ENCODE measurements at regions not wholly inside any gene's neighbourhood (a gene's known extent, or its start where the extent isn't known, plus 50 kb on each side); places are given as distances from the start of the nearest gene placed in this dataset.

GRCh38 chr1:189289346-189289745 lies 1188.3 kb downstream of the BRINP3 start:
- Histone ChIP-seq H3K4me3 (no peak overlapping the region), H3K9me2 (ENCODE audit: insufficient read depth) (no peaks in the 10 kb centered on the region), H3K79me2 (replicated peaks; ENCODE audit: insufficient read depth) (no peaks in the 10 kb centered on the region), H3K27me3 (ENCODE audit: insufficient read depth) (no peaks in the 10 kb centered on the region), H3K4me2 (no peak overlapping the region), H2AFZ (no peak overlapping the region), H4K20me1 (replicated peaks; ENCODE audit: insufficient read depth) (no peaks in the 10 kb centered on the region), H3K4me1 (ENCODE audit: insufficient read depth) (no peaks in the 10 kb centered on the region), H3K27ac (ENCODE audit: low read depth) (no peak overlapping the region), H3K36me3 (ENCODE audit: insufficient read depth) (no peaks in the 10 kb centered on the region), H3F3A (replicated peaks; ENCODE audit: low read depth) (no peaks in the 10 kb centered on the region)
- TF ChIP-seq CREB1 (CRISPR knock-in tag; IDR thresholded peaks at IDR 0.05; ENCODE audit: low read depth) (no peak), EZH2phosphoT487 (IDR thresholded peaks at IDR 0.05; ENCODE audit: unreplicated experiment) (no peak), ZNF114 (CRISPR knock-in tag; IDR thresholded peaks at IDR 0.05) (no peak)
- TF ChIP-seq, protein P1, sequence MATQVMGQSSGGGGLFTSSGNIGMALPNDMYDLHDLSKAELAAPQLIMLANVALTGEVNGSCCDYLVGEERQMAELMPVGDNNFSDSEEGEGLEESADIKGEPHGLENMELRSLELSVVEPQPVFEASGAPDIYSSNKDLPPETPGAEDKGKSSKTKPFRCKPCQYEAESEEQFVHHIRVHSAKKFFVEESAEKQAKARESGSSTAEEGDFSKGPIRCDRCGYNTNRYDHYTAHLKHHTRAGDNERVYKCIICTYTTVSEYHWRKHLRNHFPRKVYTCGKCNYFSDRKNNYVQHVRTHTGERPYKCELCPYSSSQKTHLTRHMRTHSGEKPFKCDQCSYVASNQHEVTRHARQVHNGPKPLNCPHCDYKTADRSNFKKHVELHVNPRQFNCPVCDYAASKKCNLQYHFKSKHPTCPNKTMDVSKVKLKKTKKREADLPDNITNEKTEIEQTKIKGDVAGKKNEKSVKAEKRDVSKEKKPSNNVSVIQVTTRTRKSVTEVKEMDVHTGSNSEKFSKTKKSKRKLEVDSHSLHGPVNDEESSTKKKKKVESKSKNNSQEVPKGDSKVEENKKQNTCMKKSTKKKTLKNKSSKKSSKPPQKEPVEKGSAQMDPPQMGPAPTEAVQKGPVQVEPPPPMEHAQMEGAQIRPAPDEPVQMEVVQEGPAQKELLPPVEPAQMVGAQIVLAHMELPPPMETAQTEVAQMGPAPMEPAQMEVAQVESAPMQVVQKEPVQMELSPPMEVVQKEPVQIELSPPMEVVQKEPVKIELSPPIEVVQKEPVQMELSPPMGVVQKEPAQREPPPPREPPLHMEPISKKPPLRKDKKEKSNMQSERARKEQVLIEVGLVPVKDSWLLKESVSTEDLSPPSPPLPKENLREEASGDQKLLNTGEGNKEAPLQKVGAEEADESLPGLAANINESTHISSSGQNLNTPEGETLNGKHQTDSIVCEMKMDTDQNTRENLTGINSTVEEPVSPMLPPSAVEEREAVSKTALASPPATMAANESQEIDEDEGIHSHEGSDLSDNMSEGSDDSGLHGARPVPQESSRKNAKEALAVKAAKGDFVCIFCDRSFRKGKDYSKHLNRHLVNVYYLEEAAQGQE (IDR thresholded peaks at IDR 0.05; ENCODE audit: unreplicated experiment), result no peak
- Mint-ChIP-seq H3K36me3 (ENCODE audit: low read depth) (no peaks in the 10 kb centered on the region), H3K4me1 (no peaks in the 10 kb centered on the region), H3K27me3 (ENCODE audit: insufficient read depth, low read depth, poor library complexity) (no peaks in the 10 kb centered on the region), H3K4me3 (no peak overlapping the region), H3K27ac (no peak overlapping the region), H3K9me3 (no peaks in the 10 kb centered on the region)
- DNase-seq (ENCODE audit: low spot score) (no peak), ATAC-seq (no peak)

DNA sequence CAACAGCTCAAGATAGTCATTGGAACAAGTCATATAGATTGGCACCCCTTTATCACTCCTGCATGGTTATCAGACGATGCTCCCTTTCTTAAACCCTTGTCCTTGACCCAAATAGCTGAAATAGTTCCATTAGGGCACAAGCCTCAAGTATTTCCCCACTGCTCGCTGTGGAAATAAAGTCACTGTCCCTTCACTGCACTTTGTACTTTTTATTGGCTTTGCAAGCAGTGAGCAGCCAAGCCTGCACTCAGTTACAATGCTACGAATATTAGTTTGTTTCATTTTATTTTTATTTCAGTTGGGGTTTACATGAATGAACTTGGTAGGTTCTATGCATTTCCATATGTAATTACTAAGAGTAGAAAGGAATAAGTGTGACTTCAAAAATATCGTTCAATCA lies 1176.4 kb downstream of the BRINP3 start:
- no peaks in the 10 kb centered on the region; the same call in 1 of the 2 replicates for H3K9me2 ChIP-seq (ENCODE audit: insufficient read depth)
- no peak overlapping the region for H3K27ac ChIP-seq (ENCODE audit: low read depth)
- H3K9me3 Mint-ChIP-seq, result no peaks in the 10 kb centered on the region
- no peak overlapping the region for H3K4me3 Mint-ChIP-seq
- no peaks in the 10 kb centered on the region for H3K4me1 Mint-ChIP-seq
- no peaks in the 10 kb centered on the region for H3K36me3 Mint-ChIP-seq (ENCODE audit: low read depth)
- no peaks in the 10 kb centered on the region for H3F3A ChIP-seq (replicated peaks; ENCODE audit: low read depth)
- H4K20me1 ChIP-seq (replicated peaks; ENCODE audit: insufficient read depth), result no peaks in the 10 kb centered on the region
- no peak for ATAC-seq
- no peak overlapping the region for H3K4me3 ChIP-seq
- H3K27me3 ChIP-seq (ENCODE audit: insufficient read depth), result no peaks in the 10 kb centered on the region
- no peak overlapping the region for H3K4me2 ChIP-seq
- no peak overlapping the region for H3K27ac Mint-ChIP-seq
- DNase-seq (ENCODE audit: low spot score), result no peak
- H3K79me2 ChIP-seq (replicated peaks; ENCODE audit: insufficient read depth), result no peaks in the 10 kb centered on the region
- no peak overlapping the region for H2AFZ ChIP-seq
- no peaks in the 10 kb centered on the region for H3K27me3 Mint-ChIP-seq (ENCODE audit: insufficient read depth, low read depth, poor library complexity)
- H3K36me3 ChIP-seq (ENCODE audit: insufficient read depth), result no peaks in the 10 kb centered on the region
- no peaks in the 10 kb centered on the region for H3K4me1 ChIP-seq (ENCODE audit: insufficient read depth)
- no peak for TF ChIP-seq JUNB (IDR thresholded peaks at IDR 0.05; ENCODE audit: unreplicated experiment)
- TF ChIP-seq STAT1 (IDR thresholded peaks at IDR 0.05; ENCODE audit: unreplicated experiment), result no peak
- no peak for TF ChIP-seq EZH2 (IDR thresholded peaks at IDR 0.05; ENCODE audit: low read depth, unreplicated experiment)
- no peak for TF ChIP-seq ZNF114 (CRISPR knock-in tag; IDR thresholded peaks at IDR 0.05)
- TF ChIP-seq NANOG (IDR thresholded peaks at IDR 0.05; ENCODE audit: borderline replicate concordance), result no peak
- no peak for TF ChIP-seq EZH2phosphoT487 (IDR thresholded peaks at IDR 0.05; ENCODE audit: unreplicated experiment)
- TF ChIP-seq ZNF331 (CRISPR knock-in tag; IDR thresholded peaks at IDR 0.05; ENCODE audit: low read depth), result no peak
- TF ChIP-seq, protein P2, sequence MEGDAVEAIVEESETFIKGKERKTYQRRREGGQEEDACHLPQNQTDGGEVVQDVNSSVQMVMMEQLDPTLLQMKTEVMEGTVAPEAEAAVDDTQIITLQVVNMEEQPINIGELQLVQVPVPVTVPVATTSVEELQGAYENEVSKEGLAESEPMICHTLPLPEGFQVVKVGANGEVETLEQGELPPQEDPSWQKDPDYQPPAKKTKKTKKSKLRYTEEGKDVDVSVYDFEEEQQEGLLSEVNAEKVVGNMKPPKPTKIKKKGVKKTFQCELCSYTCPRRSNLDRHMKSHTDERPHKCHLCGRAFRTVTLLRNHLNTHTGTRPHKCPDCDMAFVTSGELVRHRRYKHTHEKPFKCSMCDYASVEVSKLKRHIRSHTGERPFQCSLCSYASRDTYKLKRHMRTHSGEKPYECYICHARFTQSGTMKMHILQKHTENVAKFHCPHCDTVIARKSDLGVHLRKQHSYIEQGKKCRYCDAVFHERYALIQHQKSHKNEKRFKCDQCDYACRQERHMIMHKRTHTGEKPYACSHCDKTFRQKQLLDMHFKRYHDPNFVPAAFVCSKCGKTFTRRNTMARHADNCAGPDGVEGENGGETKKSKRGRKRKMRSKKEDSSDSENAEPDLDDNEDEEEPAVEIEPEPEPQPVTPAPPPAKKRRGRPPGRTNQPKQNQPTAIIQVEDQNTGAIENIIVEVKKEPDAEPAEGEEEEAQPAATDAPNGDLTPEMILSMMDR (conservative IDR thresholded peaks at IDR 0.05; ENCODE audit: low read depth in 2 of 2), result no peak
- no peak for TF ChIP-seq CREB1 (CRISPR knock-in tag; IDR thresholded peaks at IDR 0.05; ENCODE audit: low read depth)
- TF ChIP-seq, protein P3, sequence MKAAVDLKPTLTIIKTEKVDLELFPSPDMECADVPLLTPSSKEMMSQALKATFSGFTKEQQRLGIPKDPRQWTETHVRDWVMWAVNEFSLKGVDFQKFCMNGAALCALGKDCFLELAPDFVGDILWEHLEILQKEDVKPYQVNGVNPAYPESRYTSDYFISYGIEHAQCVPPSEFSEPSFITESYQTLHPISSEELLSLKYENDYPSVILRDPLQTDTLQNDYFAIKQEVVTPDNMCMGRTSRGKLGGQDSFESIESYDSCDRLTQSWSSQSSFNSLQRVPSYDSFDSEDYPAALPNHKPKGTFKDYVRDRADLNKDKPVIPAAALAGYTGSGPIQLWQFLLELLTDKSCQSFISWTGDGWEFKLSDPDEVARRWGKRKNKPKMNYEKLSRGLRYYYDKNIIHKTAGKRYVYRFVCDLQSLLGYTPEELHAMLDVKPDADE (IDR thresholded peaks at IDR 0.05), result no peak
- TF ChIP-seq, protein P1 (IDR thresholded peaks at IDR 0.05; ENCODE audit: unreplicated experiment), result no peak

Measured in GM23338 (cell line).